ENCODE measurements at regions not wholly inside any gene's neighbourhood (a gene's known extent, or its start where the extent isn't known, plus 50 kb on each side); places are given as distances from the start of the nearest gene placed in this dataset.

DNA sequence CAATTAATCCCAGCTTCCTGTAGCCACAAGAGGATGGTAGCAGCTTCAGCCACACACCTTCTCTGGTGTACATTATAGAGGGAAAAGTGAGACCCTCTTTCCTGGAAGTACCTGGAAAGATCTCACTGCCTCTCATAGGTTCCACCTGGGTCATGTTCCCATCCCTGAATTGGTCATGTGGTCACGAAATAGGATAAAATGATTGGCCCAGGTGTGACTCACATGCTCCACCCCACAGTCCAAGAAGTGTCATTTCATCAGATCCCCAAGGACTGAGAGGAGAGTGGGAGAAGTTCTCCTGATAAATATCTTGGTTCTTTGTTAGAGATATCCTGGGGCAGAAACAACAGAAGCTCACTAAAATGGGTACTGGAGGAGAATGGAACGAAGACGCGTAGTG lies 142.4 kb downstream of the QRSL1 start:
- no peak for TF ChIP-seq EZH2 (IDR thresholded peaks at IDR 0.05; ENCODE audit: borderline replicate concordance, insufficient read depth, low read depth, low read length, poor library complexity, severe bottlenecking)
- TF ChIP-seq, protein P1, sequence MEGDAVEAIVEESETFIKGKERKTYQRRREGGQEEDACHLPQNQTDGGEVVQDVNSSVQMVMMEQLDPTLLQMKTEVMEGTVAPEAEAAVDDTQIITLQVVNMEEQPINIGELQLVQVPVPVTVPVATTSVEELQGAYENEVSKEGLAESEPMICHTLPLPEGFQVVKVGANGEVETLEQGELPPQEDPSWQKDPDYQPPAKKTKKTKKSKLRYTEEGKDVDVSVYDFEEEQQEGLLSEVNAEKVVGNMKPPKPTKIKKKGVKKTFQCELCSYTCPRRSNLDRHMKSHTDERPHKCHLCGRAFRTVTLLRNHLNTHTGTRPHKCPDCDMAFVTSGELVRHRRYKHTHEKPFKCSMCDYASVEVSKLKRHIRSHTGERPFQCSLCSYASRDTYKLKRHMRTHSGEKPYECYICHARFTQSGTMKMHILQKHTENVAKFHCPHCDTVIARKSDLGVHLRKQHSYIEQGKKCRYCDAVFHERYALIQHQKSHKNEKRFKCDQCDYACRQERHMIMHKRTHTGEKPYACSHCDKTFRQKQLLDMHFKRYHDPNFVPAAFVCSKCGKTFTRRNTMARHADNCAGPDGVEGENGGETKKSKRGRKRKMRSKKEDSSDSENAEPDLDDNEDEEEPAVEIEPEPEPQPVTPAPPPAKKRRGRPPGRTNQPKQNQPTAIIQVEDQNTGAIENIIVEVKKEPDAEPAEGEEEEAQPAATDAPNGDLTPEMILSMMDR (IDR thresholded peaks at IDR 0.05): no peak
- Histone ChIP-seq H3K4me1 (ENCODE audit: control insufficient read depth in 2 of 2, insufficient read depth in 2 of 2, low read length in 2 of 2) (no peaks in the 10 kb centered on the region), H3K27me3 (replicated peaks in 1 of 4; ENCODE audit: control extremely low read depth in 1 of 4, control insufficient read depth in 3 of 4, insufficient read depth in 4 of 4, low read length in 3 of 4) (no peaks in the 10 kb centered on the region), H4K20me1 (ENCODE audit: control insufficient read depth, insufficient read depth, low read length, poor library complexity, severe bottlenecking) (no peaks in the 10 kb centered on the region), H3K27ac (ENCODE audit: low read length in 2 of 2) (no peak overlapping the region), H3K79me2 (ENCODE audit: control insufficient read depth, insufficient read depth, low read length) (no peaks in the 10 kb centered on the region), H3K9ac (ENCODE audit: low read length) (no peak overlapping the region), H3K4me3 (ENCODE audit: control extremely low read depth in 1 of 5, extremely low read depth in 1 of 5, insufficient read depth in 1 of 5, low read depth in 2 of 5, low read length in 4 of 5) (no peak overlapping the region), H3K4me2 (replicated peaks; ENCODE audit: low read depth, low read length, poor library complexity, severe bottlenecking) (no peak overlapping the region), H3K9me3 (ENCODE audit: control extremely low read depth in 1 of 3, control insufficient read depth in 2 of 3, insufficient read depth in 1 of 3, low read length in 2 of 3) (peaks cover 1 to 29% (median 15%) of the 10 kb centered on the region in 3 donors), H2AFZ (ENCODE audit: insufficient read depth, low read depth, low read length, poor library complexity, severe bottlenecking) (no peak overlapping the region), H3K36me3 (replicated peaks in 1 of 2; ENCODE audit: control extremely low read depth in 1 of 2, control insufficient read depth in 1 of 2, extremely low read depth in 1 of 2, insufficient read depth in 2 of 2, low read length in 1 of 2) (no peaks in the 10 kb centered on the region)
- H3K27ac Mint-ChIP-seq: no peak overlapping the region
- no peak overlapping the region for H3K4me3 Mint-ChIP-seq
- DNase-seq: no peak
- ChIA-PET POLR2A (no interaction called here), CTCF (no interaction called here)
- WGBS (ENCODE audit: insufficient coverage): 74% methylated on average over 3 of the region's 4 CpGs
- H3K9me3 Mint-ChIP-seq (ENCODE audit: insufficient read depth): peaks cover 7% of the 10 kb centered on the region
- H3K27me3 Mint-ChIP-seq: no peaks in the 10 kb centered on the region
- no peak for ATAC-seq (ENCODE audit: low read depth)
- H3K4me1 Mint-ChIP-seq: peaks cover under 1% of the 10 kb centered on the region
- intact Hi-C loops (cut with micrococcal nuclease): no loop called here

DNA sequence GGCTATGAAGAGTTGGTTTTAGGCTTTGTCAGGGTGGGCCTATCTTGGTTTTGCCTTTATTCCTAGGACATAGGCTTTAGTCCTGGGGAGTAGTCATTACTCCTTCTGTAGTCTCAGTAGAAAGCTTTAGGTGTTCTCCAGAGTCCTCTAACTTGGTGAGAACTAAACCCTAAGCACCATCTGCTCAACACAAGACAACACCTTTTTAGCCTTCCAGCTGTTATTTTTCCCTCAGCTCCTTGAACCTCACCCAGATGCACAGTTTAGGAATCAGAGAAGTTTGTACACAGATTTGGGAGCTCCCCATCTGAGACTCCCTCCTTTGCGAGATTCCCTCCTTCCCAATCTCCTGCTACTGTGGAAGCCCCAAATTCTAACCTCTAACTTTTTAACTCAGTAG lies 141.3 kb downstream of the QRSL1 start:
- Mint-ChIP-seq H3K4me3 (no peak overlapping the region), H3K4me1 (peaks cover 2% of the 10 kb centered on the region), H3K27me3 (no peaks in the 10 kb centered on the region), H3K9me3 (ENCODE audit: insufficient read depth) (peaks cover 7% of the 10 kb centered on the region), H3K27ac (no peak overlapping the region)
- ChIA-PET POLR2A (no interaction called here), CTCF (no interaction called here)
- Histone ChIP-seq H3K27me3 (replicated peaks in 1 of 4; ENCODE audit: control extremely low read depth in 1 of 4, control insufficient read depth in 3 of 4, insufficient read depth in 4 of 4, low read length in 3 of 4) (no peaks in the 10 kb centered on the region), H3K9ac (ENCODE audit: low read length) (no peak overlapping the region), H3K27ac (ENCODE audit: low read length in 2 of 2) (no peak overlapping the region), H2AFZ (ENCODE audit: insufficient read depth, low read depth, low read length, poor library complexity, severe bottlenecking) (no peak overlapping the region), H3K9me3 (ENCODE audit: control extremely low read depth in 1 of 3, control insufficient read depth in 2 of 3, insufficient read depth in 1 of 3, low read length in 2 of 3) (peaks cover 1 to 29% (median 15%) of the 10 kb centered on the region in 3 donors), H3K4me2 (replicated peaks; ENCODE audit: low read depth, low read length, poor library complexity, severe bottlenecking) (no peak overlapping the region), H3K36me3 (replicated peaks in 1 of 2; ENCODE audit: control extremely low read depth in 1 of 2, control insufficient read depth in 1 of 2, extremely low read depth in 1 of 2, insufficient read depth in 2 of 2, low read length in 1 of 2) (no peaks in the 10 kb centered on the region), H3K79me2 (ENCODE audit: control insufficient read depth, insufficient read depth, low read length) (no peaks in the 10 kb centered on the region), H3K4me1 (ENCODE audit: control insufficient read depth in 2 of 2, insufficient read depth in 2 of 2, low read length in 2 of 2) (no peaks in the 10 kb centered on the region), H4K20me1 (ENCODE audit: control insufficient read depth, insufficient read depth, low read length, poor library complexity, severe bottlenecking) (no peaks in the 10 kb centered on the region), H3K4me3 (ENCODE audit: control extremely low read depth in 1 of 5, extremely low read depth in 1 of 5, insufficient read depth in 1 of 5, low read depth in 2 of 5, low read length in 4 of 5) (no peak overlapping the region)
- no peak for DNase-seq
- TF ChIP-seq, protein P1 (IDR thresholded peaks at IDR 0.05): no peak
- TF ChIP-seq EZH2 (IDR thresholded peaks at IDR 0.05; ENCODE audit: borderline replicate concordance, insufficient read depth, low read depth, low read length, poor library complexity, severe bottlenecking): no peak
- WGBS (ENCODE audit: insufficient coverage): no CpG with 5 or more reads among the region's 1 CpG
- intact Hi-C loops (cut with micrococcal nuclease): no loop called here
- ATAC-seq (ENCODE audit: low read depth): no peak
